Neural cell (in vitro differentiated cells): ENCODE measurements at regions not wholly inside any gene's neighbourhood (a gene's known extent, or its start where the extent isn't known, plus 50 kb on each side); places are given as distances from the start of the nearest gene placed in this dataset.

Source experiments
- H2AFZ ChIP-seq: fragments of 200-600, 300-800 bp; sonication (generic), shearing (Covaris generic); 2 replicates; pipeline ENCODE4 v1.6.0; 2014; ENCODE audit warnings: low read depth, mild to moderate bottlenecking, antibody characterized with exemption, low read length, moderate library complexity
- H3F3A ChIP-seq: fragments of 200-600 bp; shearing (Covaris generic); 2 replicates; pipeline ENCODE4 v1.6.1; 2016; ENCODE audit warnings: mild to moderate bottlenecking, moderate library complexity, mixed read lengths, antibody characterized with exemption, low read length; ENCODE audit not compliant: insufficient read depth, poor library complexity, severe bottlenecking
- H3K27ac ChIP-seq: fragments of 200-600, 300-800 bp; sonication (generic), shearing (Covaris generic); 2 replicates; pipeline ENCODE4 v1.5.1; 2014; ENCODE audit warnings: mild to moderate bottlenecking, low read length, moderate library complexity
- H3K27me3 ChIP-seq: fragments of 300-800, 200-600 bp; sonication (generic), shearing (Covaris generic); 2 replicates; pipeline ENCODE4 v1.6.0; 2014; ENCODE audit warnings: mild to moderate bottlenecking, low read depth, low read length, moderate library complexity; ENCODE audit not compliant: insufficient read depth
- H3K36me3 ChIP-seq: fragments of 300-800, 200-600 bp; sonication (generic), shearing (Covaris generic); 2 replicates; pipeline ENCODE4 v1.5.1; 2014; ENCODE audit warnings: mild to moderate bottlenecking, antibody characterized with exemption, low read length, moderate library complexity; ENCODE audit not compliant: insufficient read depth
- H3K4me2 ChIP-seq: fragments of 300-800, 200-600 bp; sonication (generic), shearing (Covaris generic); 2 replicates; pipeline ENCODE4 v1.6.0; 2014; ENCODE audit warnings: mild to moderate bottlenecking, low read length
- H3K4me3 ChIP-seq: fragments of 300-800, 200-600 bp; sonication (generic), shearing (Covaris generic); 2 replicates; pipeline ENCODE4 v1.5.1; 2014; ENCODE audit warnings: mild to moderate bottlenecking, low read length, moderate library complexity
- H3K79me2 ChIP-seq: fragments of 200-600 bp; shearing (Covaris generic); replicated peaks from 2 replicates; pipeline ENCODE4 v1.6.0; 2014; ENCODE audit warnings: mild to moderate bottlenecking, low read length, moderate library complexity; ENCODE audit not compliant: insufficient read depth
- H3K9ac ChIP-seq: fragments of 300-800, 200-600 bp; sonication (generic), shearing (Covaris generic); 2 replicates; pipeline ENCODE4 v1.6.1; 2016; ENCODE audit warnings: mild to moderate bottlenecking, low read length, mixed read lengths
- H3K9me2 ChIP-seq: fragments of 200-600 bp; shearing (Covaris generic); 2 replicates; pipeline ENCODE4 v1.6.1; 2016; ENCODE audit warnings: mild to moderate bottlenecking, low read length, mixed read lengths; ENCODE audit not compliant: insufficient read depth
- H3K9me3 ChIP-seq: fragments of 200-600, 300-800 bp; sonication (generic), shearing (Covaris generic); 2 replicates; pipeline ENCODE4 v1.6.1; 2016; ENCODE audit warnings: mild to moderate bottlenecking, mixed run types, low read length, moderate library complexity, mixed read lengths
- H4K20me1 ChIP-seq: fragments of 200-600 bp; shearing (Covaris generic); 2 replicates; pipeline ENCODE4 v1.6.1; 2016; ENCODE audit warnings: mild to moderate bottlenecking, mixed run types; ENCODE audit not compliant: insufficient read depth
- CTCF ChIP-seq: fragments of 450-650 bp; IDR thresholded peaks from 2 replicates; pipeline ENCODE4 v1.5.1; 2014; ENCODE audit warnings: antibody characterized with exemption, mild to moderate bottlenecking, moderate library complexity; ENCODE audit not compliant: poor library complexity, severe bottlenecking
- EP300 ChIP-seq: fragments of 450-650 bp; conservative IDR thresholded peaks from 2 replicates; pipeline ENCODE4 v1.6.1; 2014; ENCODE audit warnings: antibody characterized with exemption, mild to moderate bottlenecking, moderate library complexity; ENCODE audit not compliant: poor library complexity, severe bottlenecking
- EZH2 ChIP-seq: fragments of 200-600, 300-800 bp; shearing (Covaris generic), sonication (generic); IDR thresholded peaks from 2 replicates; pipeline ENCODE4 v1.6.1; 2014; ENCODE audit warnings: antibody characterized with exemption, low read length, borderline replicate concordance, mild to moderate bottlenecking; ENCODE audit not compliant: insufficient read depth, poor library complexity, severe bottlenecking
- MXI1 ChIP-seq: fragments of 450-650 bp; conservative IDR thresholded peaks from 2 replicates; pipeline ENCODE4 v1.6.1; 2014; ENCODE audit warnings: antibody characterized with exemption, mild to moderate bottlenecking; ENCODE audit not compliant: poor library complexity, severe bottlenecking
- POLR2AphosphoS5 ChIP-seq: IDR thresholded peaks from 2 replicates; pipeline ENCODE4 v1.6.1; 2012
- RAD21 ChIP-seq: fragments of 450-650 bp; conservative IDR thresholded peaks from 2 replicates; pipeline ENCODE4 v1.6.1; 2014; ENCODE audit warnings: antibody characterized with exemption, mild to moderate bottlenecking, moderate library complexity
- REST ChIP-seq: IDR thresholded peaks from 2 replicates; pipeline ENCODE4 v1.6.1; 2012; ENCODE audit warnings: borderline replicate concordance
- SMC3 ChIP-seq: fragments of 450-650 bp; conservative IDR thresholded peaks from 2 replicates; pipeline ENCODE4 v1.6.1; 2014; ENCODE audit warnings: antibody characterized with exemption, mild to moderate bottlenecking, moderate library complexity; ENCODE audit not compliant: poor library complexity
- TAF1 ChIP-seq: IDR thresholded peaks from 2 replicates; pipeline ENCODE4 v1.6.1; 2012; ENCODE audit warnings: low read depth

- H3K27me3 ChIP-seq, result no peaks in the 10 kb centered on the region
- no peaks in the 10 kb centered on the region for H3K36me3 ChIP-seq
- no peaks in the 10 kb centered on the region for H3K9me2 ChIP-seq
- no peak overlapping the region for H3K4me3 ChIP-seq
- no peaks in the 10 kb centered on the region for H4K20me1 ChIP-seq
- no peaks in the 10 kb centered on the region for H3K79me2 ChIP-seq
- H3K4me2 ChIP-seq, result no peak overlapping the region
- no peak for TF ChIP-seq RAD21
- no peak for TF ChIP-seq EP300
- no peak for TF ChIP-seq TAF1
- TF ChIP-seq EZH2, result no peak
- no peak for TF ChIP-seq MXI1
- no peak for TF ChIP-seq POLR2AphosphoS5
- TF ChIP-seq CTCF, result no peak
- TF ChIP-seq SMC3, result no peak
- TF ChIP-seq REST, result no peak
- H3K9me3 ChIP-seq, result no peaks in the 10 kb centered on the region
- no peak overlapping the region for H3K9ac ChIP-seq
- H2AFZ ChIP-seq, result no peak overlapping the region
- H3K27ac ChIP-seq, result no peak overlapping the region
- no peaks in the 10 kb centered on the region for H3F3A ChIP-seq
Observed at GRCh38 chr9:87445646-87446045, 52.0 kb upstream of the DAPK1 start.

- Histone ChIP-seq H2AFZ (no peak overlapping the region), H3K4me2 (no peak overlapping the region), H3K4me3 (no peak overlapping the region), H3K79me2 (no peaks in the 10 kb centered on the region), H3K27me3 (no peaks in the 10 kb centered on the region), H3K27ac (no peak overlapping the region), H3K36me3 (no peaks in the 10 kb centered on the region), H3K9me3 (no peaks in the 10 kb centered on the region), H4K20me1 (no peaks in the 10 kb centered on the region), H3K9ac (no peak overlapping the region), H3K9me2 (no peaks in the 10 kb centered on the region), H3F3A (no peaks in the 10 kb centered on the region)
- TF ChIP-seq POLR2AphosphoS5, result no peak
- TF ChIP-seq EZH2, result no peak
- TF ChIP-seq SMC3, result no peak
- no peak for TF ChIP-seq EP300
- TF ChIP-seq TAF1, result no peak
- TF ChIP-seq CTCF, result no peak
- no peak for TF ChIP-seq MXI1
- no peak for TF ChIP-seq RAD21
- no peak for TF ChIP-seq REST
Observed at GRCh38 chr9:87446527-87446926, 51.1 kb upstream of the DAPK1 start.
